GM23338 (cell line): ENCODE measurements at regions not wholly inside any gene's neighbourhood (a gene's known extent, or its start where the extent isn't known, plus 50 kb on each side); places are given as distances from the start of the nearest gene placed in this dataset.

Source experiments
- ATAC-seq: fragments of 200-7000 bp; cut with Tn5 transposase; 3 replicates; pipeline ENCODE4 v1.9.1; 2020
- DNase-seq: peaks from one replicate; pipeline ENCODE4 v3.0.0-alpha.2; 2015; ENCODE audit warnings: low spot score
- H2AFZ ChIP-seq: fragments of 200-600 bp; sonication (generic); 2 replicates; pipeline ENCODE4 v1.8.0; 2016; ENCODE audit warnings: antibody characterized with exemption, mild to moderate bottlenecking, moderate library complexity
- H3F3A ChIP-seq: fragments of 200-600 bp; sonication (generic); replicated peaks from 2 replicates; pipeline ENCODE4 v1.8.0; 2017; ENCODE audit warnings: antibody characterized with exemption, mixed run types, low read depth
- H3K27ac ChIP-seq: fragments of 200-600 bp; sonication (generic); 2 replicates; pipeline ENCODE4 v1.6.1; 2016; ENCODE audit warnings: low read depth
- H3K27me3 ChIP-seq: fragments of 200-600 bp; sonication (generic); 2 replicates; pipeline ENCODE4 v1.8.0; 2016; ENCODE audit warnings: mild to moderate bottlenecking, mixed run types, moderate library complexity; ENCODE audit not compliant: insufficient read depth
- H3K36me3 ChIP-seq: fragments of 200-600 bp; sonication (generic); 2 replicates; pipeline ENCODE4 v1.8.0; 2016; ENCODE audit warnings: mild to moderate bottlenecking; ENCODE audit not compliant: insufficient read depth
- H3K4me1 ChIP-seq: fragments of 200-600 bp; sonication (generic); 2 replicates; pipeline ENCODE4 v1.8.0; 2016; ENCODE audit warnings: mild to moderate bottlenecking, moderate library complexity; ENCODE audit not compliant: insufficient read depth
- H3K4me2 ChIP-seq: fragments of 200-600 bp; sonication (generic); 2 replicates; pipeline ENCODE4 v1.7.1; 2017; ENCODE audit warnings: mixed run types
- H3K4me3 ChIP-seq: fragments of 200-600 bp; sonication (generic); 2 replicates; pipeline ENCODE4 v1.6.1; 2016; ENCODE audit warnings: mixed run types
- H3K79me2 ChIP-seq: fragments of 200-600 bp; sonication (generic); replicated peaks from 2 replicates; pipeline ENCODE4 v1.8.0; 2017; ENCODE audit warnings: mild to moderate bottlenecking; ENCODE audit not compliant: insufficient read depth
- H3K9me2 ChIP-seq: fragments of 200-600 bp; sonication (generic); 2 replicates; pipeline ENCODE4 v1.8.0; 2017; ENCODE audit not compliant: insufficient read depth
- H4K20me1 ChIP-seq: fragments of 200-600 bp; sonication (generic); replicated peaks from 2 replicates; pipeline ENCODE4 v1.8.0; 2017; ENCODE audit warnings: mild to moderate bottlenecking; ENCODE audit not compliant: insufficient read depth
- H3K27ac Mint-ChIP-seq: 2 replicates; pipeline ENCODE4 v1.8.0; 2020; ENCODE audit warnings: inconsistent platforms, mild to moderate bottlenecking, moderate library complexity, mixed read lengths
- H3K27me3 Mint-ChIP-seq: 3 replicates; pipeline ENCODE4 v1.8.0; 2022; ENCODE audit warnings: low read depth, mild to moderate bottlenecking, moderate library complexity, mixed read lengths, inconsistent platforms; ENCODE audit not compliant: insufficient read depth, poor library complexity
- H3K36me3 Mint-ChIP-seq: 3 replicates; pipeline ENCODE4 v1.8.0; 2021; ENCODE audit warnings: low read depth, mild to moderate bottlenecking, inconsistent platforms, moderate library complexity, mixed read lengths
- H3K4me1 Mint-ChIP-seq: 3 replicates; pipeline ENCODE4 v1.8.0; 2020; ENCODE audit warnings: mild to moderate bottlenecking, inconsistent platforms, mixed read lengths
- H3K4me3 Mint-ChIP-seq: 3 replicates; pipeline ENCODE4 v1.8.0; 2021; ENCODE audit warnings: moderate library complexity, mild to moderate bottlenecking, inconsistent platforms, mixed read lengths
- H3K9me3 Mint-ChIP-seq: 3 replicates; pipeline ENCODE4 v1.8.0; 2020; ENCODE audit warnings: moderate library complexity, mild to moderate bottlenecking, inconsistent platforms, mixed read lengths
- CTCF ChIP-seq, 2 experiments: fragments of 200-600 bp in 1 of 2; sonication (generic) in 1 of 2; conservative IDR thresholded peaks; 2 replicates each; pipeline versions ENCODE4 v1.5.1 to v1.6.1; 2016 to 2017; ENCODE audit warnings: antibody characterized with exemption in 2 of 2, low read depth in 2 of 2, mild to moderate bottlenecking in 2 of 2, moderate library complexity in 1 of 2
- ETS1 ChIP-seq: IDR thresholded peaks from 2 replicates; pipeline ENCODE4 v1.6.1; 2016; ENCODE audit warnings: antibody characterized with exemption
- EZH2 ChIP-seq: fragments of 200-600 bp; sonication (generic); IDR thresholded peaks from one replicate; pipeline ENCODE4 v1.8.0; 2017; ENCODE audit warnings: antibody characterized with exemption, mild to moderate bottlenecking, low read depth; ENCODE audit not compliant: unreplicated experiment
- EZH2phosphoT487 ChIP-seq: fragments of 200-600 bp; sonication (generic); IDR thresholded peaks from one replicate; pipeline ENCODE4 v1.8.1; 2018; ENCODE audit warnings: antibody characterized with exemption; ENCODE audit not compliant: unreplicated experiment
- JUNB ChIP-seq: IDR thresholded peaks from one replicate; pipeline ENCODE4 v1.6.1; 2016; ENCODE audit warnings: antibody characterized with exemption; ENCODE audit not compliant: unreplicated experiment
- NANOG ChIP-seq: IDR thresholded peaks from 2 replicates; pipeline ENCODE4 v1.6.1; 2016; ENCODE audit warnings: antibody characterized with exemption, borderline replicate concordance
- POLR2AphosphoS5 ChIP-seq: IDR thresholded peaks from 2 replicates; pipeline ENCODE4 v1.6.1; 2016; ENCODE audit warnings: antibody characterized with exemption, low read depth
- REST ChIP-seq: IDR thresholded peaks from one replicate; pipeline ENCODE4 v1.6.1; 2018; ENCODE audit warnings: antibody characterized with exemption; ENCODE audit not compliant: unreplicated experiment
- STAT1 ChIP-seq: IDR thresholded peaks from one replicate; pipeline ENCODE4 v1.6.1; 2016; ENCODE audit warnings: antibody characterized with exemption; ENCODE audit not compliant: unreplicated experiment
- ZNF114 ChIP-seq: fragments of 250-450 bp; sonication (Bioruptor Pico); IDR thresholded peaks from 2 replicates; pipeline ENCODE4 v1.5.0; 2020; ENCODE audit warnings: mild to moderate bottlenecking, moderate library complexity
- ZNF331 ChIP-seq: fragments of 250-450 bp; sonication (Bioruptor Pico); IDR thresholded peaks from 2 replicates; pipeline ENCODE4 v1.5.0; 2020; ENCODE audit warnings: low read depth, mild to moderate bottlenecking, moderate library complexity
- ZNF462 ChIP-seq: fragments of 250-450 bp; sonication (Bioruptor Pico); IDR thresholded peaks from 2 replicates; pipeline ENCODE4 v1.5.0; 2020; ENCODE audit warnings: mild to moderate bottlenecking, moderate library complexity

- Mint-ChIP-seq H3K9me3 (no peaks in the 10 kb centered on the region), H3K36me3 (no peaks in the 10 kb centered on the region), H3K4me1 (peaks cover 16% of the 10 kb centered on the region), H3K27ac (no peak overlapping the region), H3K4me3 (no peak overlapping the region), H3K27me3 (no peaks in the 10 kb centered on the region)
- no peaks in the 10 kb centered on the region for H4K20me1 ChIP-seq
- H3K4me3 ChIP-seq: no peak overlapping the region
- H3F3A ChIP-seq: no peaks in the 10 kb centered on the region
- H3K9me2 ChIP-seq: peaks cover 13% of the 10 kb centered on the region; the same call in 1 of the 2 replicates
- H3K79me2 ChIP-seq: no peaks in the 10 kb centered on the region
- H3K27me3 ChIP-seq: no peaks in the 10 kb centered on the region
- no peak overlapping the region for H3K27ac ChIP-seq
- TF ChIP-seq NANOG (no peak), EZH2 (no peak), REST (no peak), CTCF (conservative IDR thresholded peaks at IDR 0.05; ENCODE audit: low read depth in 2 of 2) (no peak), POLR2AphosphoS5 (no peak), ZNF462 (CRISPR knock-in tag) (no peak), ZNF114 (CRISPR knock-in tag) (no peak), JUNB (no peak), STAT1 (no peak), ETS1 (no peak), EZH2phosphoT487 (no peak), ZNF331 (CRISPR knock-in tag) (no peak)
- H3K4me2 ChIP-seq: no peak overlapping the region
- no peak overlapping the region for H2AFZ ChIP-seq
- ATAC-seq (no peak), DNase-seq (no peak)
- H3K4me1 ChIP-seq: no peaks in the 10 kb centered on the region
- H3K36me3 ChIP-seq: no peaks in the 10 kb centered on the region
These were observed 297.9 kb downstream of the TLE1 start for GRCh38 chr9:81391457-81391825.
